Caco-2 (cell line): ENCODE measurements at regions not wholly inside any gene's neighbourhood (a gene's known extent, or its start where the extent isn't known, plus 50 kb on each side); places are given as distances from the start of the nearest gene placed in this dataset.

Experiments used
- BruUV-seq: library from RNA; stranded (reverse); fragments of 400-500 nt; replicated peaks from 2 replicates; lab custom pipeline; 2021; lab: Mats Ljungman, UMichigan
- CTCF ChIA-PET: fragments of 300-600 bp; sonication (Branson Sonifier 250); formaldehyde crosslinking; loops from one replicate; lab custom pipeline; 2022; ENCODE audit warnings: antibody characterized with exemption; lab: Charles Lee
- POLR2A ChIA-PET: fragments of 300-600 bp; sonication (Branson Sonifier 250); formaldehyde crosslinking; loops from one replicate; lab custom pipeline; 2022; ENCODE audit warnings: antibody characterized with exemption; lab: Charles Lee
- DNase-seq, 2 experiments: peaks; one replicate each; pipeline versions ENCODE4 v3.0.0 to v3.0.0-alpha.2; 2020 to 2022
- H3K27me3 ChIP-seq: replicated peaks from 2 replicates; pipeline ENCODE4 v1.6.0; 2011; ENCODE audit warnings: low read length; ENCODE audit not compliant: control insufficient read depth, insufficient read depth
- H3K36me3 ChIP-seq: 2 replicates; pipeline ENCODE4 v1.5.1; 2011; ENCODE audit warnings: low read length; ENCODE audit not compliant: control insufficient read depth, insufficient read depth
- H3K4me1 ChIP-seq: fragments of 250-450 bp; sonication (Bioruptor Pico); 2 replicates; pipeline ENCODE4 v1.5.1; 2020; ENCODE audit warnings: mild to moderate bottlenecking
- H3K4me3 ChIP-seq: 2 replicates; pipeline ENCODE4 v1.5.1; 2011; ENCODE audit warnings: low read depth, mild to moderate bottlenecking, control low read depth, low read length
- H3K9me3 ChIP-seq: fragments of 250-450 bp; sonication (Bioruptor Pico); 2 replicates; pipeline ENCODE4 v1.5.1; 2020; ENCODE audit warnings: mild to moderate bottlenecking, moderate library complexity
- H3K27ac Mint-ChIP-seq: one replicate; pipeline ENCODE4 v1.8.0; 2022; ENCODE audit warnings: mixed read lengths; ENCODE audit not compliant: unreplicated experiment
- H3K27me3 Mint-ChIP-seq: one replicate; pipeline ENCODE4 v1.8.0; 2022; ENCODE audit warnings: mixed read lengths; ENCODE audit not compliant: insufficient read depth, unreplicated experiment
- H3K36me3 Mint-ChIP-seq: one replicate; pipeline ENCODE4 v1.8.0; 2022; ENCODE audit warnings: mild to moderate bottlenecking, mixed read lengths; ENCODE audit not compliant: insufficient read depth, unreplicated experiment
- H3K4me1 Mint-ChIP-seq: one replicate; pipeline ENCODE4 v1.8.0; 2022; ENCODE audit warnings: low read depth, mixed read lengths; ENCODE audit not compliant: unreplicated experiment
- H3K4me3 Mint-ChIP-seq: one replicate; pipeline ENCODE4 v1.8.0; 2022; ENCODE audit warnings: mild to moderate bottlenecking, moderate library complexity, mixed read lengths; ENCODE audit not compliant: unreplicated experiment
- H3K9me3 Mint-ChIP-seq: one replicate; pipeline ENCODE4 v1.8.0; 2022; ENCODE audit warnings: mixed read lengths; ENCODE audit not compliant: unreplicated experiment
- intact Hi-C: fragments of 100-400 bp; cut with micrococcal nuclease; formaldehyde crosslinking; loops from one replicate; pipeline ENCODE4 v1.10.0; 2022; ENCODE audit not compliant: unreplicated experiment
- TF ChIP-seq, protein P1 (sequence below), 2 experiments: fragments of 200-600 bp in 1 of 2; IDR thresholded peaks; 1 replicate in 1 of 2; 2 replicates in 1 of 2; pipeline versions ENCODE4 v1.5.1 to v1.8.0; 2011 to 2022; ENCODE audit warnings: antibody characterized with exemption in 1 of 2, control low read depth in 1 of 2, inconsistent platforms in 1 of 2, low read depth in 1 of 2, low read length in 1 of 2, mild to moderate bottlenecking in 1 of 2, moderate library complexity in 1 of 2; ENCODE audit not compliant: insufficient read depth in 1 of 2, severe bottlenecking in 1 of 2, unreplicated experiment in 1 of 2

DNA sequence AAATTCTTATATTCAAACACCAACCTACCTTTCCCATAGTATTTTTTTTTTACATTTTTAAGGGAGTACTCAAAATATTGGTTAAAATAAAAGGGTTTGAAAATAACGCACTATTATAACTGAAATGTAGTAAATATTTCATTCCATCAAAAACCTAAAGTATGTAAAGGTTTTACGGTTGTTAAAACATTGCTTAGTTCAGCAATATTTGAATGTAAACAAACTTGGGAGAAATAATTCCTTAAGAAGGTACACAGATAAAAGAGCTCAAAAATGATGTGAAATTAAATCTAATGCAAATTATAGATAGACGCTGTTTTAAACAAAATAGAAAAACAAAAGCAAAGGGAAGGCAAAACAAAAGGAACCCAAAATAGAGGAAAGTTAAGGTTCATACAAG, 1476.9 kb downstream of the PCDH18 start:
- ChIA-PET CTCF (no interaction called here), POLR2A (no interaction called here)
- Mint-ChIP-seq H3K27ac (no peak overlapping the region), H3K4me3 (no peak overlapping the region), H3K27me3 (no peaks in the 10 kb centered on the region), H3K9me3 (no peaks in the 10 kb centered on the region), H3K36me3 (no peaks in the 10 kb centered on the region), H3K4me1 (no peaks in the 10 kb centered on the region)
- H3K27me3 ChIP-seq: no peaks in the 10 kb centered on the region
- no peaks in the 10 kb centered on the region for H3K4me1 ChIP-seq
- H3K36me3 ChIP-seq: no peaks in the 10 kb centered on the region
- intact Hi-C loops: no loop called here
- TF ChIP-seq, protein P1, sequence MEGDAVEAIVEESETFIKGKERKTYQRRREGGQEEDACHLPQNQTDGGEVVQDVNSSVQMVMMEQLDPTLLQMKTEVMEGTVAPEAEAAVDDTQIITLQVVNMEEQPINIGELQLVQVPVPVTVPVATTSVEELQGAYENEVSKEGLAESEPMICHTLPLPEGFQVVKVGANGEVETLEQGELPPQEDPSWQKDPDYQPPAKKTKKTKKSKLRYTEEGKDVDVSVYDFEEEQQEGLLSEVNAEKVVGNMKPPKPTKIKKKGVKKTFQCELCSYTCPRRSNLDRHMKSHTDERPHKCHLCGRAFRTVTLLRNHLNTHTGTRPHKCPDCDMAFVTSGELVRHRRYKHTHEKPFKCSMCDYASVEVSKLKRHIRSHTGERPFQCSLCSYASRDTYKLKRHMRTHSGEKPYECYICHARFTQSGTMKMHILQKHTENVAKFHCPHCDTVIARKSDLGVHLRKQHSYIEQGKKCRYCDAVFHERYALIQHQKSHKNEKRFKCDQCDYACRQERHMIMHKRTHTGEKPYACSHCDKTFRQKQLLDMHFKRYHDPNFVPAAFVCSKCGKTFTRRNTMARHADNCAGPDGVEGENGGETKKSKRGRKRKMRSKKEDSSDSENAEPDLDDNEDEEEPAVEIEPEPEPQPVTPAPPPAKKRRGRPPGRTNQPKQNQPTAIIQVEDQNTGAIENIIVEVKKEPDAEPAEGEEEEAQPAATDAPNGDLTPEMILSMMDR (IDR thresholded peaks at IDR 0.05; ENCODE audit: insufficient read depth in 1 of 2, low read depth in 1 of 2, low read length in 1 of 2, severe bottlenecking in 1 of 2, unreplicated experiment in 1 of 2): no peak
- H3K9me3 ChIP-seq: no peaks in the 10 kb centered on the region
- BruUV-seq: no TSS peak
- H3K4me3 ChIP-seq: no peak overlapping the region
- DNase-seq: no peak

DNA sequence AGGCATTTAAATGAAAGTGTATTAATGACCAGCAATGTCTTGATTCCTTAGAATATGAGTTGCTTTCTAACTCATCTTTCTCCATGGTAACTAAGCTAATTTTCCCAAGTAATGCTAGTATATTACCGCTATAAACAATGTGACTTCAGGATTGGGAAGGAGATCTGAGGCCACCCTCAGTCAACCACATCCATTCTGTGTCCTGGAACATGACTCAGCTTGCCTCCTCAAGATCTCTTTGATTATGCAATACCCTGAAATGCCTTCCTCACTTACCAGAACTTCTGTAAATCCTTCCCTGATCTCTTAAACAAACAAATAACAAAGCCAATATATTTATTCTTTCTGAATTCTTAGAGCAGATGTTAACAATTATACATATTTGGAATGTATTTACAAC, 1495.5 kb downstream of the PCDH18 start:
- Mint-ChIP-seq H3K9me3 (no peaks in the 10 kb centered on the region), H3K27ac (no peak overlapping the region), H3K27me3 (no peaks in the 10 kb centered on the region), H3K4me1 (no peaks in the 10 kb centered on the region), H3K36me3 (no peaks in the 10 kb centered on the region), H3K4me3 (no peak overlapping the region)
- CTCF ChIA-PET: no interaction called here
- DNase-seq: no peak
- intact Hi-C loops: no loop called here
- POLR2A ChIA-PET: no interaction called here
- TF ChIP-seq, protein P1 (IDR thresholded peaks at IDR 0.05; ENCODE audit: insufficient read depth in 1 of 2, low read depth in 1 of 2, low read length in 1 of 2, severe bottlenecking in 1 of 2, unreplicated experiment in 1 of 2): no peak
- Histone ChIP-seq H3K27me3 (no peaks in the 10 kb centered on the region), H3K4me3 (no peak overlapping the region), H3K9me3 (no peaks in the 10 kb centered on the region), H3K36me3 (no peaks in the 10 kb centered on the region), H3K4me1 (no peaks in the 10 kb centered on the region)
- no TSS peak for BruUV-seq

DNA sequence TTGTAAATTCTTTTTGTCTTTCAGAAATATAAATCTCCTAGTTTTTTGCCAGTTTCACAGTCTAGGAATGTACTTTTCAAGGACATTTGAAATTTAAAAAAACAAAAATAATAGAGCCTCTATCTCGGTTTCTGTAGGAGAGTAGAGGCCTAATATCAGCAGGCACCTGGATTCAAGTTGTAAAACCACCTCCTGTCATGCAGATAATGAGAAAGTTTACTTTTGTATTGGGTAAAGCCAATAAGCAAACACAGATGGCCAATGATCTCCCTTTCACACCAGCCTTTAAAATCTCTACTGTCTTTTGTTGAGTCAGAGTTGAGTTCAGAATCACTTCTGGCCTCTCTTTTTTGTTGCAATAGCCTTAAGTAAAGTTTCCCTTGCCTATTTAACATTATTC, 1499.9 kb downstream of the PCDH18 start:
- intact Hi-C loops: no loop called here
- ChIA-PET POLR2A (no interaction called here), CTCF (no interaction called here)
- no peaks in the 10 kb centered on the region for H3K27me3 ChIP-seq
- no peak overlapping the region for H3K4me3 ChIP-seq
- Mint-ChIP-seq H3K27ac (no peak overlapping the region), H3K4me1 (no peaks in the 10 kb centered on the region), H3K36me3 (no peaks in the 10 kb centered on the region), H3K4me3 (no peak overlapping the region), H3K9me3 (no peaks in the 10 kb centered on the region), H3K27me3 (no peaks in the 10 kb centered on the region)
- H3K9me3 ChIP-seq: no peaks in the 10 kb centered on the region
- H3K36me3 ChIP-seq: no peaks in the 10 kb centered on the region
- TF ChIP-seq, protein P1 (IDR thresholded peaks at IDR 0.05; ENCODE audit: insufficient read depth in 1 of 2, low read depth in 1 of 2, low read length in 1 of 2, severe bottlenecking in 1 of 2, unreplicated experiment in 1 of 2): no peak
- no peaks in the 10 kb centered on the region for H3K4me1 ChIP-seq
- peak in 1 of 2 experiments; percentile 7 for DNase-seq
- BruUV-seq: no TSS peak
